ENCODE measurements at regions not wholly inside any gene's neighbourhood (a gene's known extent, or its start where the extent isn't known, plus 50 kb on each side); places are given as distances from the start of the nearest gene placed in this dataset.

GRCh38 chr9:129321286-129322021, 143.4 kb upstream of the IER5L start:
- no peak for DNase-seq

DNA sequence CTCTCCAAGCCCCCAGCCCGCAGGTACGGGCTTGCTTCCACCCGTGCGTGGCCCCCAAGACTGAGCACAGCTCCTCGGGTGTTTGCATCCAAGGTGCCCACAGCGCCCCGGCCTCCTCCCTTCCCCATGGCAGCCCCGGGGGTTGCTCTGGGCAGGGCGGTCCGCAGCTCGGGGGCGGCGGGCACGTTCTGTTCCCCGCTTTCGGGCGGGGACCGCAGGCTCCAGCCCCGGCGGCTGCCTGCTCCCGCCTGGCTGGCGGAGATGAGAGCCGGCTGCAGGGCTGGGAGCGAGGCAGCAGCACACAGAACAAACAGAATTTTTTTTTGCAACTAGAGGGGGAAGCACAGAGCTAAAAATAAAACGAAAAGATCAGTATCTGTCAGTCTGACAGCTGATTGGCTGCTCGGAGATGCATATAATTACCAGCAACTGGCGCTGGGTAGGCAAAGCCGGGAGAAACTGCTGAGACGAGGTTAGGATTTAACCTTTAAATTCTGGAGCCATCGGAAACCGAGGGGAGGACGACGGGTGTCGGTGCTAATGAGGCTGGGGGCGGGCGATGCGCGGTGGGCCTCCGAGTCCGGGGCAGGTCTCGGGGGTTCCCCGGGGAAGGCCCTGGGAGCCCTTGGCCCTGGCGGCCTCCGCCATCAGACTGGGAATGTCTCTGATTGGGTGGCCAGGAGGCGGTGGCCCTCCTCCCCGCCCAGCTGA, 142.7 kb upstream of the IER5L start:
- no peak for DNase-seq

GRCh38 chr9:129319938-129320481, 141.9 kb upstream of the IER5L start:
- no peak for DNase-seq

DNA sequence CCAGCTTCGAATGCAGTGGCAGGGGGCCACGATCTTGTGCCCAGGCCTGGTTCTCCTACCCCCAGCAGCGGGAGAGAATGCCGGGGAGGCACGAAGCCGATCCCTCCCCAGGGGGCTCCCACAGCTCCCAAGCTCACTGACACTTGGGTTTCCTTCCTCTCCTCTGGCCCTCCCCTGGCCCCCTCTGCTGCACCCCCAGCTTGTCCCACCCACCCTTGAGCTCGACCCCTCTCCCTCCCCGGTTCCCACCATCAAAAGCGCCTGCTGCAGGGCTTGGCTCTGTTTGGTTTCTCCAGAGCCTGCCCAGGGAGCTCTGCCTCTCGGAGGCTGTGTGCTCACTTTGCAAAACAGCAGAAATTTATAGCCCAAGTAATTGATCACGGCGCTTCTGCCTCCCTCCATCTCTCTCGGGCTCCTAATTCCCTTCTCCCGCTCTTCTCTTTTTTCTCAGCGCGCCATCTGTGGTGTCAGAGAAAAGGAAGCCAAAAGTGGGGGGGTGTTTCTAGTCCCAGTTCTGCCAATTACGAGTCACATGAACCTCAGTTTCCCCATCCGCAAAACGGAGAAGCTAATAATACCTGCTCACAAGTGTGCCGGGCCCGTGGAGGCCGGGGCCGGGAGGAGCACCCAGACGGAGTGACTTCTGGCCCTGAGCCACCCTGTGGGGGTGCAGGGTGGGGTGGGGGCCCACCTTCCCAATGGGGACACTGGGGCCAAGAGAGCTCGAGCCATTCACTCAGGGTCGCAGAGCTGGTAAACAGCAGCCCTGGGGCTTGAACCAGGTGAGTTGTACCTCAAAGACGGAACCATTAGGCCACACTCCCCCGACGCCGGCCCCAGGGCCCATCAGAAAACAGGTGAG, 141.2 kb upstream of the IER5L start:
- no peak for DNase-seq

GRCh38 chr9:129318121-129319075, 140.3 kb upstream of the IER5L start:
- DNase-seq, result no peak

DNA sequence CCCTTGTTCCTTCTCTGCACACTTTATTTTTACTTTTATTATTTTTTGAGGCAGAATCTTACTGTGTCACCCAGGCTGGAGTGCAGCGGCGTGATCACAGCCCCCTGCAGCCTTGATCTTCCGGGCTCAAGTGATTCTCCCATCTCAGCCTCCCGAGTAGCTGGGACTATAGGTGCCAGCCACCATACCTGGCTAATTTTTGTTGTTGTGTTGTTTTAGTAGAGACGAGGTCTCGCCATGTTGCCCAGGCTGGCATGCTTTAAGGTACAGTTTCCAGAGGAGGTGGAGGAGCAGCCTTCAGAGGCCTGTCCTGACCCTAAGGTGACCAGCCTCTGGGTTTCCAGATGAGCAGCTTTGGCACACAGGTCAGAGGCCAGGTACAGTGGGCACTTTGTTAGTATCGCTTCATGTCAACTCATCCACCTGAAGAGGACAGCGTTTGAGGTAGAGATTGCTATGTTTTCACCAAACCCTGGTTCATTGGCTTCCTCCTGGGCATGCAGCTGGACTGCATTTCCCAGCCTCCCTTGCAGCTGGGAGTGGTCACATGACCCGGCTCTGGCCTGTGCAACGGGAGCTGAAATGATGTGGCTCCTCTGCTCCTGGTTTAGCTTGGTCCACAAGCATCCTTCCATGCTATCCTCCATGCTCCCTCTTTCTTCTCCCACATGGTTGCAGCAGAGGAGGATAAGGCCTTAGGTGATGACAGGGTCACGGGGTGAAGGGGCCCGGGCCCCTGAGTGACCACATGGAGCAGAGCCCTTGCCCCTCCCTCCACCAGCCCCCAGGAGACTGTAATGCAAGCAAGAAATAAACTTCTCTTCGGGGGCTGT, 139.3 kb upstream of the IER5L start:
- DNase-seq, result no peak

- DNase-seq, result no peak
These were observed 138.4 kb upstream of the IER5L start for GRCh38 chr9:129316281-129317030.

DNA sequence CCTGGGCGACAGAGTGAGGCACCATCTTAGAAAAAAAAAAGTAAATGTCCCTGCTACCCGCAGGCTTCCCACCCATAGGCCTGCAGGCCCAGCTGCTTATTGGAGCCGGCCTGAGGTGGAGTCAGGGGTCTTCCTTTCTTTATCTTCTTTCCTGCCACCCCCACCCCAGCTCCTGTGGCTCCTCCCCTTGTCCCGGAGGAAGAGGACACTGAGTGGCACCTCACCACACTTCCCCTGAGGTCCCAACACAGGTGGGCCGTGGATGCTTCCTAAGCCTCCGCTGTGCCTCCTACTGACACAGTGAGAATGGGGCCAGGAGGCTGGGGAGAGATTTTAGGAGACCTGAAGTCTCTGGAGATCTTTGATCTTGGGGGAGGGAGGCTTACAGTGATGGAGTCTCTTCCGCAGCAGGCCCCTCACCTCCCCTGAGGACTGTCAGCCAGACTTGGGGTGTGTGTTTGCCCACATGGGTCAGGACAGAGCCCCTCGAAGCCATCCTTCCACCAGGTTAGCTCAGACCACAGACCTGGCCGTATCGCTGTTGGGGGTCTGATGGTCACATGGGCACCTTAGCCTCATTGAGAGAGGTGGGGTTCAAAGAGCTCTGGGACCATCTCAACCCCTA, 135.4 kb upstream of the IER5L start:
- no peak for DNase-seq

DNA sequence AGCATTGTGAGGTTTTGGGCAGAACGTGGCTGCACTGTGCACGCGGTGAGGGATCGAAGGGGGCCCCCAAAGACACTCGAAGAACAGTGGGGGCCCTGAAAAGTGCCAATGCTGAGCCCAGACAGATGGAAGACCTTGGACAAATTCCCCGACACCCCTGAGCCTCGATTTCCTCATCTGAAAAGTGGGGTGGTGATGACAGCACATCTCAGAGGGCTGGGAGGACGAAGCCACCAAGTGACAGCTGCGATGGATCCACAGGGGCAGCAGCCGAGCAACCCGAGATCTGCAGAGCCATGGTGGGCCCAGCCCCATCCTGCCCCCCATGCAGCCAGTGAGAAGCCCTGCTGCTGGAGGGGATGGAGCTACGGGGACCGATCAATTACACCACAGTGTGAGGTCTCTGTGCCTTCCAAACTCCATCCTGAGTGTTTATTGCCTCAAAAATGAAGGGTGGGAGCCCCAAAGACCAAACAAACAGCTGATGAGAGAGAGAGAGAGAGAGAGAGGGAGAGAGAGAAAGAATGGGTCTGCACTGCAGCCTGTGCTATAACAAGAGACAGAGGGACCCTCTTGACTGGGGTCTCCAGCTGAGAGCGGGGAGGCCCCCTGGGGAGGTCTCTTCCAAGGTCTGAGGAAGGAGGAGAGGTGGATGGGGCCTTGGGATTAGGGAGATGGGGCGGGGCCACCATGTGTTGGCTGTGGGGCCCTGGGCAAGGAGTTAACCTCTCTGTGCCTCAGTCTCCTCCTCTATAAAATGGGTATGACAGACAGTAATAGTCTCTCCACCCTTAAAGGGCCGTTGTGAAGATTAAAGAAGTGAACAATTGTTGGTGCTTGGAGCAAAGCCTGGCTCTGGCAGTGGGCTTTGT, 134.4 kb upstream of the IER5L start:
- no peak for DNase-seq

- no peak for DNase-seq
These were observed 133.6 kb upstream of the IER5L start for GRCh38 chr9:129311643-129312042.

- no peak for DNase-seq
These were observed 132.7 kb upstream of the IER5L start for GRCh38 chr9:129310666-129311350.

DNA sequence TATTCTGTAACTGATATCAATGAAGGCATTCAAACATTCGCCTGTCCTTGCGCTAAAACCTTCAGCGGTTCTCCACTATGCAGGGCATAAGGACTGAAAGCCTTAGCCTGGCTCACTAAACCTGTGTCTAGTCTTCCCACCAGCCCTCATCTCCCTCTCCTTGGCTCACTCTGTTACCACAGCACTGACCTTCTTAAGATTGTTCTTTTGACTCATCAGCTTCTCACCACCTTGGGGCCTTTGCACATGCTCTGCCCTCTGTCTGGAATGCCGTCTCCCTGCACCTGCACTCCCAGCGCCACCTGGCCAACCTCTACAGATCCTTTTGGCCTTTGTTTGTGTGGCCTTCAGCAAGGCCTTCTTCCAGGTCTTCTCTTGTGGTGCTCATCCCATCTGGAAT, 131.8 kb upstream of the IER5L start:
- DNase-seq, result no peak

GRCh38 chr9:129309041-129309430, 131.0 kb upstream of the IER5L start:
- DNase-seq, result no peak

GRCh38 chr9:129307227-129307970, 129.3 kb upstream of the IER5L start:
- no peak for DNase-seq

GRCh38 chr9:129306318-129306973, 128.4 kb upstream of the IER5L start:
- DNase-seq, result no peak

DNA sequence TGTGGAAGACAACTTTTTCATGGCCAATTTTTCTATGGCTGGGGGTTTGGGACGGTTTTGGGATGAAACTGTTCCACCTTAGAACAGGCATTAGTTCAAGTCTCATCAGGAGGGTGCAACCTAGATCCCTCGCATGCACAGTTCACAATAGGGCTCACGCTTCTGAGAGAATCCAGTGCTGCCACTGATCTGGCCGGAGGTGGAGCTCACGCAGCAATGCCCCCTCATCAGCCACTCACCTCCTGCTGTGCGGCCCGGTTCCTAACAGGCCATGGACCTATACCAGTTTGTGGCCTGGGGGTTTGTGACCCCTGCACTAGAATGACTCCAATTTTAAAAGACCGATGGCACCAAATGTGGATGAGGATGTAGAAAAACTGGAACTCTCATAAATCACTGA, 127.2 kb upstream of the IER5L start:
- DNase-seq, result no peak

GRCh38 chr9:129301941-129302340, 123.9 kb upstream of the IER5L start:
- DNase-seq, result no peak

Measured in activated gamma-delta T cell (primary cell).